ENCODE measurements at regions not wholly inside any gene's neighbourhood (a gene's known extent, or its start where the extent isn't known, plus 50 kb on each side); places are given as distances from the start of the nearest gene placed in this dataset.

DNA sequence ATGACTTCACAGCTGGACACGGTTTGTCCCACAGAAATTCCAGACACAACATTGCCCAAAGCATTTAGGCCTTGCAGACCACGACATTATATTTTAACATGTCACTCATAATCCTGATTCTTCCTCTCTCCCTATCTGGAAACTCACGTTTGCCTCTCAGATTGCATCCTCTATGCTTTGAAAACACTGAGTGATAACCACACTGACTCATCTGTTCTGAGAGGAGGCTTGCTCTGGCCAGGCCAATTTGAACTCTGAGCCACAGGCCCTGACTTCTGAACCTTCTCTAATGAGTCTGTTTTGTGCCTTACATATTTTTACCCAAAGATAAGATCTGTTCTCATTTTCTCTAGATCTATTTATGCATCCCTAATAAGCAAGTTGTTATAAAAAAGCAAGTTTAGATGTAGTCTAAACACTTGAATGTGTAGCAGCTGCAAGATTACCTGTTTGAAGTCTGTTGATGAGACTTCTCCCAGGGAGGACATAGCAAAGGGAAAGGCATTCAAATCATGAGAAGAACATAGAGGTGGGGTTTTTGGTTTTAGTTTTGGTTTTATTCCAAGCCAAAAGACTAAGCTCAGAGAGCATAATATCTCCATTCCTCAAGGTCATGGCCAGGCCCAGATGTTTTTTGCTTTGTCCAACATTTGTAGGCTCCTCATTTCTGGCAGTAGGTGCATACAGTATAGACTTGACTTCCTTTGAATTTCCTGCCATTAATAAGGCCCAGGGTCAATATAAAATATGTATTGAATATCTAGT, 234.4 kb upstream of the LRTM1 start:
- H3K36me3 ChIP-seq, result no peaks in the 10 kb centered on the region
- no peak overlapping the region for H3K4me3 ChIP-seq
- DNase-seq, result no peak
- no peak for TF ChIP-seq POLR2A (IDR thresholded peaks at IDR 0.05)
- TF ChIP-seq, protein P1, sequence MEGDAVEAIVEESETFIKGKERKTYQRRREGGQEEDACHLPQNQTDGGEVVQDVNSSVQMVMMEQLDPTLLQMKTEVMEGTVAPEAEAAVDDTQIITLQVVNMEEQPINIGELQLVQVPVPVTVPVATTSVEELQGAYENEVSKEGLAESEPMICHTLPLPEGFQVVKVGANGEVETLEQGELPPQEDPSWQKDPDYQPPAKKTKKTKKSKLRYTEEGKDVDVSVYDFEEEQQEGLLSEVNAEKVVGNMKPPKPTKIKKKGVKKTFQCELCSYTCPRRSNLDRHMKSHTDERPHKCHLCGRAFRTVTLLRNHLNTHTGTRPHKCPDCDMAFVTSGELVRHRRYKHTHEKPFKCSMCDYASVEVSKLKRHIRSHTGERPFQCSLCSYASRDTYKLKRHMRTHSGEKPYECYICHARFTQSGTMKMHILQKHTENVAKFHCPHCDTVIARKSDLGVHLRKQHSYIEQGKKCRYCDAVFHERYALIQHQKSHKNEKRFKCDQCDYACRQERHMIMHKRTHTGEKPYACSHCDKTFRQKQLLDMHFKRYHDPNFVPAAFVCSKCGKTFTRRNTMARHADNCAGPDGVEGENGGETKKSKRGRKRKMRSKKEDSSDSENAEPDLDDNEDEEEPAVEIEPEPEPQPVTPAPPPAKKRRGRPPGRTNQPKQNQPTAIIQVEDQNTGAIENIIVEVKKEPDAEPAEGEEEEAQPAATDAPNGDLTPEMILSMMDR (IDR thresholded peaks at IDR 0.05), result no peak
- H3K4me1 ChIP-seq, result no peaks in the 10 kb centered on the region
- H3K9me3 ChIP-seq, result no peaks in the 10 kb centered on the region
- no peaks in the 10 kb centered on the region for H3K27me3 ChIP-seq
- H3K27ac ChIP-seq, result no peak overlapping the region

DNA sequence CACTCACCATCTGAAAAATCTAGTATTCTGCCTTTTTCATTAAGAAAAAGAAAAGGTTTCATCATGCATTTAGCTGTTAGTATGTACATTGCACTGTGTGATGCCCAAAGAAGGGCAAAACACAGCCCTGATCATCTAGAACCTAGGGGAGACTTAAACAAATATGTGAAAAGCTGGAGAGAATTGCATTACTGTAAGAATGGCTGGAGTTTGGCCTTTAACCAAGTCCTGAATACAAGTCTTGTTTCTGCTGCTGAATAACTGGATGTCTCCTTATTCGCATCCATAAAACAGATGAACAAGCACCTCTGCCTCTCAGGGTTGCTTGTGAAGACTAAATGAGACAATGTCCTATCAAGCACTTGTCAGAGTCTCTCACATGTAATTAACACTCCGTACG, 233.4 kb upstream of the LRTM1 start:
- no peak for TF ChIP-seq POLR2A (IDR thresholded peaks at IDR 0.05)
- TF ChIP-seq, protein P1 (IDR thresholded peaks at IDR 0.05), result no peak
- H3K9me3 ChIP-seq, result no peaks in the 10 kb centered on the region
- DNase-seq, result no peak
- H3K36me3 ChIP-seq, result no peaks in the 10 kb centered on the region
- no peaks in the 10 kb centered on the region for H3K27me3 ChIP-seq
- peak overlapping the region in 2 of 4 donors; percentile 21 to 54 for H3K27ac ChIP-seq
- no peak overlapping the region for H3K4me3 ChIP-seq
- no peaks in the 10 kb centered on the region for H3K4me1 ChIP-seq

- TF ChIP-seq, protein P1 (IDR thresholded peaks at IDR 0.05), result no peak
- TF ChIP-seq POLR2A (IDR thresholded peaks at IDR 0.05), result no peak
- Histone ChIP-seq H3K4me3 (no peak overlapping the region), H3K27ac (peak overlapping the region in 2 of 4 donors; percentile 21 to 54), H3K9me3 (no peaks in the 10 kb centered on the region), H3K4me1 (no peaks in the 10 kb centered on the region), H3K36me3 (no peaks in the 10 kb centered on the region), H3K27me3 (no peaks in the 10 kb centered on the region)
- DNase-seq, result peak in 2 of 3 donors; percentile 48 to 61
These were observed 232.6 kb upstream of the LRTM1 start for GRCh38 chr3:55160241-55160983.

GRCh38 chr3:55159711-55160110, 231.9 kb upstream of the LRTM1 start:
- Histone ChIP-seq H3K27me3 (no peaks in the 10 kb centered on the region), H3K36me3 (no peaks in the 10 kb centered on the region), H3K9me3 (no peaks in the 10 kb centered on the region), H3K4me3 (no peak overlapping the region), H3K4me1 (no peaks in the 10 kb centered on the region), H3K27ac (peak overlapping the region in 2 of 4 donors; percentile 21 to 26)
- DNase-seq, result no peak
- TF ChIP-seq POLR2A (IDR thresholded peaks at IDR 0.05), result no peak
- TF ChIP-seq, protein P1 (IDR thresholded peaks at IDR 0.05), result no peak

DNA sequence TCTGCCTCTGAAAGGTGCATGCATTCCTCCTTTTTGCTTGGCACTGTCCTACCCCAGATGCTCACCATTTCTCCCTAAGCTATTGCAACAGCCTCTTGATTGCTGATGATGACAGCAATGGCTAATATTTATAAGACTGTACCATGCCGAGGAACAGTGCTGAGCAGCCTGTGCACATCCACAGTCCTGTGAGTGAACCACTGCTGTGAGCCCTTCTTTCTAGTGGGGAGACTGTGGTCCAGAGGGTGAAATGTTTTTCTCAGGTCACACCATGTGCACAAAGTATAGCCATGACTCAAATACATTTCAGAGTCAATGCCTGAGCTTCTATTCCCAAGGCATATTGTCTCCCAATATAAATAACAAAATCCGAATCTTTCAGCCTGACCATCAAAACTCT, 231.2 kb upstream of the LRTM1 start:
- Histone ChIP-seq H3K27me3 (no peaks in the 10 kb centered on the region), H3K4me1 (no peaks in the 10 kb centered on the region), H3K36me3 (no peaks in the 10 kb centered on the region), H3K4me3 (no peak overlapping the region), H3K27ac (no peak overlapping the region), H3K9me3 (no peaks in the 10 kb centered on the region)
- DNase-seq, result no peak
- no peak for TF ChIP-seq POLR2A (IDR thresholded peaks at IDR 0.05)
- TF ChIP-seq, protein P1 (IDR thresholded peaks at IDR 0.05), result no peak
